ENCODE measurements at regions not wholly inside any gene's neighbourhood (a gene's known extent, or its start where the extent isn't known, plus 50 kb on each side); places are given as distances from the start of the nearest gene placed in this dataset.
"Not testable (repeated sequence)": the region's sequence is repeated elsewhere in the genome, so short reads cannot be mapped to it uniquely, and the experiment has no call there.

DNA sequence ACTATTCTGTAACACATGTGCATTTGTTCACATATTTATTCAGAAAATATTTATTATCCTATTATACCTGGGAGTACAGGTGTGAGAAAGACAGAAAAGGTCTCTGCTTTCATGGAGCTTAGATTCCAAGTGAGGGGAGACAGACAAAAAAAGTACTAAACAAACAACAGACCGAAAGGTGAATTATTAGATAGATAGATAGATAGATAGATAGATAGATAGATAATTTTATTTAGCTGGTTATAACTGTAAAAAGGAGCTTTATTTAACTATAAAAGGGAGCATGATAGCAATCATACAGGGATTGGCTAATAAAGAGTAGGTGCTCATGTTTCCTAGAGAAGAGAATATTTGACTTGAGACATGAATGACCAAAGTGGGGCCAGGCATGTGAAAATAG lies 119.4 kb downstream of the TNFSF18 start:
- DNase-seq: no peak

DNA sequence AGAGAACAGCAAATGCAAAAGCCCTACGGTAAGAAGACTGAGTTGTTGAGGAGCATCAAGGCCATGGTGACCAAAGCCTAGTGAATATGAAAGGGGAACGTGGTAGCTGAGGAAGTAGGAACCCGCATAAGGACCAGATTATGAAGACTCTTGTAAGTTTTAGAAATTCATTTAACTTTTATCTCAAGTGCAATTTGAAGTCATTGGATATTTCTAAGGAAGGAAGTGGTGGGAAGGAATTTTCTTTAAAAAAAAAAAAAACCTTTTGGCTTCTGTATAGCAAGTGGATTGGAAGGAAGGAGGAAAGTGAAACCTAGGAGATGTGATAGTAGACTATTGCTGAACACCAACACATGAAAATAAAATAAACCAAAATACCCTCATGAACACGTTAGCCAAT lies 119.0 kb downstream of the TNFSF18 start:
- no peak for DNase-seq

DNA sequence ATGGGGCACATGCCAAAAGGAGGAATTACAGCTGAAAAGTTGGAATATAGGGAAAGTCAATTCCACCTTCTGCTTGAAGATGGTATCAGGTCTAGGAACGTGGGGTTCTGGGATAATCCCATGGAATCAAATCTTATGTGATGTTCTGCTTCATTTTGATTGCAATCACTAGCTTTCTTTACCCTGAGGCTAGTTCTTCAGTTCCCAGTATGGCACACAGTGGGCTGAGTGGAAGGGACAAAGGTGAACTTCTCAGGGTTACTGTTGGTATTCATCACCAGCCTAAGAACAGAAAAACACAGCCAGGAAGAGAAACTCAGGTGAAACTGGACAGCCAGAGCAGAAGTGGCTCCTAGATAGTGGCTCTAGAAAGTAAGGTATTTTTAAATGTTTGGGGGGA lies 117.8 kb downstream of the TNFSF18 start:
- DNase-seq: no peak

DNA sequence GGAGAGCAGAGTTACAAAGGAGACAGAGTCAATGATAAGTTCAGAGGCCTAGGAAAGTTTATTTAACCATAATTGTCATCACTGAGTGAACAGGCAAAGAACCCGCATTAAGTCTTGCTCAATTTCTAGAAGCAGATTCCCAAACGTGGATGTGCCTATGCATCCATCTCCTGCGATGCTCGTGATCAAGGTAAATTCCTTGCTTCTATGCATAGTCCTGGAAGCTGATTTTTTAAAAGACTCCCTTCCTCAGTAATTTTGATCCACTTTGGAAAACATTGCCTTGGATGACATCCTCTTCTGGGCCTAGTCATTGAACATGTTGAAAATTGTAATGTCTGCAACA lies 116.4 kb downstream of the TNFSF18 start:
- DNase-seq: no peak

DNA sequence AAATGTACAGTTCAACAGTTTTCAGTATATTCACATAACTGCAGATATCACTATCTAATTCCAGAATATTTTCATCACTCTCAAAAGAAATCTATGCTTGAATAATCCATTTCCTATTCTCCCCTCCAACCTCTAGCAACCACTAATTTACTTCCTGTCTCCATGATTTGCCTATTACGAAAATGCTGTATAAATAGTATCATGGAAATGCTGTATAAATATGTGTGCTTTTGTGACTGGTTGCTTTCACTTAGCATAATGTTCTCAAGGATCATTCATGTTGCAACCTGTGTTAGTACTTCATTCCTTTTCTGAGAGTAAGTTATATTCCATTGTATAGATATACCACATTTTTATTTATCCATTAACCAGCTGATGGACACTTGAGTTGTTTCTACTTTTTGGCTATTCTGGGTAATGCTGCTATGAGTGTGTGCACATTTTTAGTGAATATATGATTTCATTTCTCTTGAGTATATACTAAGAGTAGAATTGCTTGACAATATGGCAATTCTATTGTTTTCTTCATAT lies 115.6 kb downstream of the TNFSF18 start:
- DNase-seq: no peak

DNA sequence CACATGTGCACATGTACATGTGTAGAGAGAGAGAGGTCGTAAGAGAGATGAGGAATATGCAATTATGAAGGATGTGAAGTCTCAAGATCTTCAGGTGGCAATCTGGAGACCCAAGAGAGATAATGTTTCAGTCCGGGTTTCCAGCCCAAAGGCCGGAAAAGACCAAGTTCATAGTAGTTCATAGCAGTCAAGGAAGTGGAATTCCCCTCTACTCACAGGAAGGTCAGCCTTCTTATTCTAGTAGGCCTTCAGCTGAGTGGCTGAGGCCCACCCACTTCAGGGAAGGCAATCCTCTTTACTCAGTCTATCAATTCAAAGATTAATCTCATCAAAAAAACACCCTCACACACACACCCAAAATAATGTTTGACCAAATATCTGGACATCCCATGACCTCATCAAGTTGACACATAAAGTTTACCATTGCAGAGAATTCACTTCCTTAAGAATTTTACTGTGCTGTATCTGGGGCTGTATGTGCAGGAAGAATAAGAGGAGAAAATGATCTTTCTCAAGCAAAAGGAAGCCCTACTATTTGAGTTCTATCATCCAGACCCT lies 114.6 kb downstream of the TNFSF18 start:
- no peak for DNase-seq

DNA sequence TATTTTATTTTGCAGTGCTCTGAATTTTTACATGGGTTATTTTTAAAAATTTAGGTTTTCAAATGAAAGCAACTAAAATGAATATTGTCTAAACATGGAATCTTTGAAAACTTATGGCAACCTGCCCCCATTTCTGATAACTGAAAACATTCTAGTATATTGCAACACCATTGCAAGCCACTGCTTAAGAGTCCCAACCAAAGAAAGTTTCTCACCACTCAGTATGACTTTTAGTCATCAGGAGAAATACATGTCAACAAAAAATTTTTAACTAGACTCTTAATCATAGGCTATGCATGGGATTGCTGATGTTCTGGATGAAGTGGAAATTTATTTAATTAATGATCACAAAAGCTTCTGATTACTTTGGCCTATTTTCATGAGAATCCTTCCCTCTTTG lies 112.1 kb downstream of the TNFSF18 start:
- no peak for DNase-seq

DNA sequence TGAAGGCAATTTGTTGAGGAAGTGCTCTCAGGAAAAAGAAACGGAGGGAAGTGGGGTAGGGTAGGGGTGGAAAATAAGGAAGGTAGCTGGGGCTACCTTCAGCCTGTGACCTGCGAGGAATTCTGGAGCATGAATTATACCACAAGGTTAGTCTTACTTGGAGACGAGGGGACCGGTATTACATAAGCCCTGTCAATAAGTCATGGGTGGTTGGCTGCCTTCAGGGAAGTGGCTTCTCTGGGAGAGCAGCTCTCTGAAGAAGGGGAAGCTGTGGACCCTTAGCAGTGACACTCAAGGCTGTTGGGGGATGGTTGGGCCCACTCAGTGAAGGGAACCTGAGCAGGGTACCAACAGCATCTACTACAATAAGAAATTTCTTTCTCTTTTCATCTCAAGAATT lies 111.3 kb downstream of the TNFSF18 start:
- DNase-seq: no peak

DNA sequence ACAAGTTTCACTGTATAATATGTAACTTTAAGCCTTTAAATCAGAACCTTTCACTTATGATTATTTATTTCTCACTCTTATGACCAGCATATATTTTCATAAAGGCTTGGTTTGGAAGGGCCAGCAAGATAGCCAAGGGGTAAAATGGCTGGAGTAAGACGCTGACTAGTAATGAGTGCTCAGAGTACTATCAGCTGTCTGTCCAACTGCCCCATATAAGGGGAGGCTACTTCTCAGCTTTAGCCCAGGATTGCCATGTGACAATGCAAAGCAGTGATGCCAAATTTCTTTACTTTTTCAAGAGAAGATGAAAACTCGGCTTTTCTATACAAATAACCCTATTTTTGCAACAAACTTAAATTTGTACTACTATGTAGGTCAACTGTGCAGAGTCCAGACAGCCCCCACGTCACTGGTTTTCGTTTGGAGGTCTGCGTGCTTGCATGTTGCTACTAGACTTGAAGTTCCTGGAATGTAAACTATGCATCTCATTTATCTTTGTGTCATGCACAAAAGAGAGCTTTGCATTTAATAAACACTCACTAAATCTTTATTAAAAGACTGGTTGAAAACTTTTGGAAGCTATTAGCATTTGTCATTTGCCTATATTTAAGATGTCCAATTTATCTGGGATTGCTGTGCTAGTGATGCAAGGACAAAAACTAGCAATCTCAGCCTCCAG lies 110.4 kb downstream of the TNFSF18 start:
- DNase-seq: no peak

DNA sequence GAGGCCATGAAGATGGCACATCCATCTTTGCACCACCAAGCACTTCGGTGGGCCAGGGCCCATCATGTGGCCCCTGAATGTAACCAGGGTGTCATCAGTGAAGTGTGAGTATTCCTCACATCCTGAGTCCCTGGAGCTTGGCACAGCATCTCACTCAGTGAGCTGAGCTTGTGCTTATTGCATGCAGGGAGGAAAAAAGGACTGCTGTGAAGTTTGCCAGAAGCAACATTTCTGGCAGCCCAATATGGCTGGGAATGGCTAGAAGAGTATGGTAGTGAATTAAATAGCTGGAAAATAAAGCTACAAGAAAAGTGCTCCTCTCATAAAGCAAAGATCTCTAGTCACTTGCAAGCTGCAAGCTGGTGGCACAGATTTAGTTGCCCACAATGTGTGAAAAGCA lies 109.3 kb downstream of the TNFSF18 start:
- DNase-seq: no peak

DNA sequence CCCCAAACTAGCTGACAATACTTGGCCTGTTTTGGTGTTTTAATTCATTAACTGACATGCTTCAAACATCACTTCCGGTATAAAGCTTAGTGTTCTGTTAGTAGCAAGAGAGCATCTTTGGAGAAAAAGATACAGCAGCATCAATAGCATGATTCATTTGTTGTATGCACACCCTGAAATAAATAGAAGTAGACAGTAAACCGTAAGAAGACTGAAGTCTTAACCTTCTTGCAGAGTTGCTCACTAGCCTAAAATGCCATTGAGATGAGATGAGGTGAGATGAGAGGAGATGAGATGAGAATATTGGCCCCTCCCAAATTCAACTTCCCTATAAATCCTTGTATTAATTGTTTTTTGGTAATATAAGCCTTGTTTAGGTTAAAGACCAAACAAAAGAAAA lies 108.8 kb downstream of the TNFSF18 start:
- DNase-seq: no peak

DNA sequence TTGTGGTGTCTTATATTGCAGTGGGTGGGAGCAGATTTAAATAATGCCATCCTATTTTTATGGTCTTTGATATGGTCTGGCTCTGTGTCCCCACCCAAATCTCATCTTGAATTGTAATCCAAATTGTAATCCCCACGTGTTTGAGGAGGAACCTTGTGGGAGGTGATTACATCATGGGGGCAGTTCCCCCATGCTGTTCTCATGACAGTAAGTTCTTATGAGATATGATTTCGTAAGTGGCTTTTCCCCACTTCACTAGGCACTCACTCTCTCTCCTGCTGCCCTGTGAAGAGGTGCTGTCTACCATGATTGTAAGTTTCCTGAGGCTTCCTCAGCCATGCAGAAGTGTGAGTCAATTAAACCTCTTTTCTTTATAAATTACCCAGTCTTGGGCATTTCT lies 107.6 kb downstream of the TNFSF18 start:
- DNase-seq: not testable (repeated sequence)

DNA sequence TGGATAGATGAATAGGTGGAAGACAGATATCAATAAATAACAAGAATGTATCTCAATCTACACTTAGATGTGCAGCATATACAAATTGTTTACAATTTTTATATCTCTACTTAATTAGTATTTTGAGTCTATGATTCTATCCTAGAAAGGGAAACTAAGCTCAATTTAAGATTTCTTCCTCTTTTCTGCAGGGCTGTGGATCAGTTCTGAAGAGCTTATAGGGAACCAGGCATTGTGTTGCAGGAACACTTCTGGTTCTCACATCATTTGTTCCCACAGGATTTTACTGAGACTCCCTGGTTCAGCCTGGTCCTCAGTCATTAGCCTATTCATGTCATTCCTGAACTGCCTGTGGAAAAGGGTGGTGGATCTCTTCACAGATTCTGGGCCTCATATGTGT lies 105.8 kb downstream of the TNFSF18 start:
- DNase-seq: no peak

DNA sequence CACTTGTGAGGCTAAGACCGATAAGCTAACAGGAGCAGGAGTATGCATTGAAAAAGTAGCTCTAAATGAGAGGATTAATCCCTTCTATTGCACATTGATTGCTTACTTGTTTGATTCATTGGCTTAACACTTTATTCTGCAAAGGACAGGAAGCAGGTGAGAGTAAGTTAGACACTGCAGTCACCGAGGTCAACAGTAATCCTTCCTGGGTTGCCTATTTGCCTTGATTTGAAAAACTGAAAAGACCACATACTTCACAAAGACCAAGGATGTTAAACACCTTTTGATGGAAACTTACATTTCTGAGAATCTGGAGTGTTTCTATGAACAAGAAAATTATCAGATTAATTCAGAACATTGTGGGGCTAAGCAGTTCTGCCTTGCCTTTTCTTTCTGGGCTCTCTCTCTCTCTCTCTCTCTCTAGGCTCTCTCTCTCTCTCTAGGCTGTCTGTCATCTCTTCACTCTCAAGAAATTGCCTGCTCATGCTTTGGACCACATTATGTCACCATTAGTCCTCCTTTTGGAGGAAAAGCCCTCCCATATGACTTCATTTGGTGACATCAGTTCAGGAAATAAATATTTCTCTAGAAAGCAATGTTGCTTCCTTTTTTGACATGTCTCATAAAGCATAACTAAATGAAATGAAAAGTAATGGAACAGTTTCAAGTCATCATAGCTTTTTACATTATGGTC lies 103.8 kb downstream of the TNFSF18 start:
- no peak for DNase-seq

DNA sequence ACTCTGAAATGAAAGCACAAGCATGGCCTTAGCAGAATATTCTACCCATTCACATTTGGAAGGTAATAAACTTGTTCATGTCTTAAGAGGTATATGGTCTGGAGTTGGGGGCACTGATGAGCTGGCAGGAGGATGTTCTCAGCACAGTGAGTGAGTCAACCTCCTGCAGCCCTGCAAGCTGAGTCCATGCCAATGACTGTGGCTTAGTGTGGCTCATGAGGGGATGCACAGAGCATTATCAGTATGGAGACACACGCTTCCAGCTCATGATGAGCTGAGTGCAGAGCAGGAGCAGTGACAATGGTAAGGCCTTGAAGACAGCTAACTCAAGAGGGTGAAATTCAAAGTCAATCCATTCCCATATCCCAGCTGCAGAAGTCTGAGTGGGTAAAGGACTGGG lies 102.3 kb downstream of the TNFSF18 start:
- DNase-seq: peak; percentile 24

DNA sequence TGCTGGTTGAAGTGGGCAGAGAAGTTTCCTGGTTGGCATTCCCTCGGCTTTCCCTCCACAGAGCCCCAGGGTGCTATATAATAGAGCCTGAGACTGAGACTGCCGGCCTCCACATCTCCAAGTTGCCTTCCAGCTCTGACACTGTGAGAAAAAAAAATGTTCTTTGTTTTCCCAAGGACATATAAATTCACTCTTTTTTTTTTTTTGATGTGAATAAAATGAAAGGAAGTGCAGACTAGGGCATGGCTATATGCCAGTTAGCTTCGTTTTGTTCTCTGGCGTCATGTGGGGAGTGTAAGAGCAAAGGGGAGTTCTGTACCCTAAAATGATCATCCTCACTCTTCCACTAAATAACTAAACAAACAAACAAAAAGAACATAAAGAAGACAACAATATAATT lies 101.6 kb downstream of the TNFSF18 start:
- no peak for DNase-seq

DNA sequence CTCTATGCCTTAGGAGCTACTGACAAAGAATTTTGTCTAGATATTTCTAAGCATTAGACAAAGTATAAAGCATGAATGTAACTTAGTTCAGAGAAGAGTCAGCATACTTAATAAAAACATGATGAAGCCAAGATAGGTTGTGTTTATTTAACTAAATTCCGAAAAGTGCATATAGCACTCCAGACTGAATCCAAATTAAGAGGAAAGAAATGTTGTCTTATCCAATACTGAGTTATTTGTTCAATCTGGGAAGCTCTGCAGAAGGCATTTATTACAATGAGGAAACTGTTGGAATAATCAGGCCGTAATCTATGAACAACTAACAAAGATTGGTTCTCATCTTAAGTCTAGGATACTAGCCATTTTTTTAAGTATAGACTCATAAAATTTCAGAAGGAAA lies 100.2 kb downstream of the TNFSF18 start:
- no peak for DNase-seq

DNA sequence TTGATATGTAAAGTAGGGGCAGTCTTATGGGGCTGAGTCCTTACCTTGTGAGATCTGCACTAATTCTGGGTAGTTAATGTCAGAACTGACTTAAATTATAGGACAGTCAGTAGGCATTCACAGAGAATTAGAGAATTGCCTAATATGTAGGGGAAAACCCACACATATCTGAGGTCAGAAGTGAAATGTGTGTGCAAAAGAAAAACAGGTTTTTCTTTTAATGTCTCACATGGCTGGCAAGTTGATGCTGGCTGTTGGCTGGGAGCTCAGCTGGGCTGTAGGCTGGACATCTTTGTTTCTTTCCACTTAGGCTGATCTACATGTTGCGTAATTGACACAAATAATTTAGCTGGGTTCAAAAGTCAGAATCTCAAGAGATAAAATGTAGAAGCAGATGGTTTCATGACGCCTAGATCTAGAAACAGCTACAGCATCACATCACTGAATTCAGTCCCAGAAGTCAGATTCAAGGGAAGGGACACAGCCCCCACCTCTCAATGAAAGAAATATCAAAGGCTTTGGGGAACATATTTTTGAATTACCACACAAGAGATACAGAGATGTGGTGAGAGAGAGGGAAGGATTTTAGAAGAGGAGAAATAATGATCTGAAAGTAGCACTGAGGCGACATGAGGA lies 98.9 kb downstream of the TNFSF18 start:
- DNase-seq: no peak

DNA sequence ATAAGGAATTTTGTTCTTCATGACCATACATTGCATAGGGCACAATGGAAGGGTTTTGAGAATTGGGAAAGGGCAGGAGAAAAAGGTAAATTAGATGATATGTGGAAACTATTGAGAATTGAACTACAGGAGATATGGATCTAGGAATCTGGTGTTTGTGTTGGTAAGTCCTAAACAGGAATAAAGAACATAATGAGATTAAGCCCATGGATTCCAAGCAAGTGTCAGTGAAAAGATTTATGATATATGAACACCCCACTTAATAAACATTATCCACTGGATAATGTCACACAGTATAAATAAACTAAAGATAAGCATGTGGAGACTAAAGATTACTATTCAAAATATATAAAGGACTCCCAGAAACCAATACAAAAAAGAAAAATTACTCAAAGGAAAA lies 98.2 kb downstream of the TNFSF18 start:
- no peak for DNase-seq

DNA sequence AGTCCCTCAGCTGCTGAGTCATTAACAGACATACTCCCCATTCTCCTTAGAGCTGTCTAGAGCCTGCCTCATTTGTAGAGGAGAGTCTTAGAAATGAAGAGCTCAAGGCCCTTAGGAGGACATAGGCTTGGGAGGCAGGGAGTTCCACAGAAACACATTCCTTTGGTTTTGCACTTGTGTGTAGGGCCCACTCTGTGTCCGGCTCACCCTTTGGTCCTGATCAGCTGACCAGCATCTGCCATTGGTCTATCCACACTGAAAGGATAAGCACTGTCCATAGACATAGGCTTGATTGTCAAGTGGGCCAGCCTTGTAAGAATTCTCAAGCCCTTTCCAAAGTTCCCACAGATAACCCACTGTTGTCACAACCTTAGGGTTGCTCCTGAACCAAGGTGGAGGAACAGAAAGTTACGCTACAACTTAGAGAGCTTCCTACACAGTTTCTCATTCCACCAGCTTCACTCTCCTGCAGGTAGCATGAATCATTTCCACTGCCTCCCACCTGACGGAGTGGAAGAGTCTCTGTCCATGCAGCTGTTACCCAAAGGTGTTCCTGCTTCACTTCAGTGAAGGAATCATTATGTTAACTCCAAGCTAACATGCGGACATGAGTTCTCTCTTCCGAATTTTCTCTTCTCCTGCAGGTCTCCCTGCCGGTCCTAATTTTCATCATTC lies 96.1 kb downstream of the TNFSF18 start:
- no peak for DNase-seq

DNA sequence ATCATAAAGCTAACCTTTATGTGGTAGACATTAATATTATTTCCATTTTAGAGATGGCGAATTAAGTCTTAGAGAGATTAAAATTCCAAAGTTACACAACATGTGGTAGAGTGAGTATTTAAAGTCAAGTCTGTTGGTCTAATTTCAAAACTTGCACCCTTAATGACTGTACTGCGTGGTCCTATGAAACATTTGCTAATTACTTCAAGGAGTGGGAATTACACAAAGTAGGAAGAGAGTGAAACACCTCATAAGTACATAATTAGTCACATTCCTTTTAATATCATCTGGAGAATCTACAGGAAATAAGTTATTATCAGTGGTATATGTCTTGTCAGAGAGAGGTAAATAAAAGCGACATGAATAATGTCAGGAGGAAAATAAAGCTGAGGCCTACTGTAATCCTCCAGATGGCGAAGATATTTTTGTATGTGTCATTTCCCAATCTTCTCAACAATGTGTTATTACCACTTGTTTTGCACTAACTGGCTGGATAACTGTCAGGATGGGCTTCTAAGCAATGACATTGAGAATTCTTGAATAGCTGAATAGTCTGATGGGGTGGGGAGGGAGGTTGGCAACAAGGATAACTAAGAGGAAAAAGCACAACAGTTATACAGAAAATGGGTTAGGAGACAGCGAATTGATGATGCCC lies 95.5 kb downstream of the TNFSF18 start:
- DNase-seq: no peak

DNA sequence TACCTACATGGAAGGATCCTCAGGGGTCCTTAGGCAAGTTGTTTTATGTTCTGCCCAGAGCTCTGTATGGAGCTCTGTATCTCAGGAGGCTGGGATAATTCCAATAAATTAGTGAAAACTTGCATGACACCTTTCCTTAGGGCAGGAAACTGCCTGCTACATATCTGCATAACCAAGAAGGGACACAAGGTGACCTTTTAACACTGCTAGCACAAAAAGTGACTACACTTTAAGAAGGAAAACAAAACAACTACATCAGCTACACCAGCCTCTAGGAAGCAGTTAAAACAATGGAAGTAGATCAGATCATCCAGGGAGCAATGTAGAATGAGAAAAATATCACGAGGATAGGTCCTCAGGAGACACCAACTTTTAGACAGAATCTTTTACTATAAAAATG lies 93.9 kb downstream of the TNFSF18 start:
- DNase-seq: no peak

DNA sequence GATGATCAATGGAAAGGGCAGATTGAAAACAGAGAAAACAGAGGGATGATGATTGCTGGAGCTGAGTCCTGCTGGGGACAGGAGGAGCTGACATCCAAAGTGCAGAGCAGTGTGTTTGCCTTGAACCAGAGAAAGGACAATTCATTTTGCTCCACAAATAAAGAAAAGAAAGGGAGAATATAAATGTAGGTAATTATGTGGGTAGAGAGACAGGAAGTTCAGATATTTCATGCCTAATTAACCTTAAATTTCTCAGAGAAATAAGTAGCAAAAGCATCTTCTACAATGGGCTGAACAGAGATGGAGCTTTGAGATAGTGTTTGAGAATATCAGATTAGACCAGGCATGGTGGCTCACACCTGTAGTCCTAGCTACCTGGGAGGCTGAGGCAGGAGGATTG lies 93.2 kb downstream of the TNFSF18 start:
- DNase-seq: no peak
